ENCODE measurements at regions not wholly inside any gene's neighbourhood (a gene's known extent, or its start where the extent isn't known, plus 50 kb on each side); places are given as distances from the start of the nearest gene placed in this dataset.

DNA sequence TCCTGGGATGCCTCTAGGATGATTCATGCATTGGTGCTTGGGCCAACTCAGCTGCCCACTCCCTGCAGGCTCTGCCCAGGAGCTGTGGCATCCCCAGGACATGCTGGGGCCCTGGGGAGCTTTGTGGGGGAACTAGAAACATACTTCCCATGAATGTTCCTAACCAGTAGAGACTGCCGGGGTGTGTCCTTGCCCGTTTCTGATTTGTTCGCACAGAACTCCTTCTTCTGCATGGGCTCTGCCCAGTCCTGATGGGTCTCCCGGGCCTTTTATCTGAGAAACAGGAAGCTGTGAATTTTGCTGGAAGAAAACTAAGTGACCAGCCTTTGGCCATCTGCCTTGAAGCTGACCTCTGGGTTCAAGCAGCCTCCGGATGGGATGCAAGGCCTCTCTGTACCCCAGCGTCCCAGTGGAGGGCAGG lies 71.6 kb upstream of the RNU6ATAC start:
- TF ChIP-seq, protein P1, sequence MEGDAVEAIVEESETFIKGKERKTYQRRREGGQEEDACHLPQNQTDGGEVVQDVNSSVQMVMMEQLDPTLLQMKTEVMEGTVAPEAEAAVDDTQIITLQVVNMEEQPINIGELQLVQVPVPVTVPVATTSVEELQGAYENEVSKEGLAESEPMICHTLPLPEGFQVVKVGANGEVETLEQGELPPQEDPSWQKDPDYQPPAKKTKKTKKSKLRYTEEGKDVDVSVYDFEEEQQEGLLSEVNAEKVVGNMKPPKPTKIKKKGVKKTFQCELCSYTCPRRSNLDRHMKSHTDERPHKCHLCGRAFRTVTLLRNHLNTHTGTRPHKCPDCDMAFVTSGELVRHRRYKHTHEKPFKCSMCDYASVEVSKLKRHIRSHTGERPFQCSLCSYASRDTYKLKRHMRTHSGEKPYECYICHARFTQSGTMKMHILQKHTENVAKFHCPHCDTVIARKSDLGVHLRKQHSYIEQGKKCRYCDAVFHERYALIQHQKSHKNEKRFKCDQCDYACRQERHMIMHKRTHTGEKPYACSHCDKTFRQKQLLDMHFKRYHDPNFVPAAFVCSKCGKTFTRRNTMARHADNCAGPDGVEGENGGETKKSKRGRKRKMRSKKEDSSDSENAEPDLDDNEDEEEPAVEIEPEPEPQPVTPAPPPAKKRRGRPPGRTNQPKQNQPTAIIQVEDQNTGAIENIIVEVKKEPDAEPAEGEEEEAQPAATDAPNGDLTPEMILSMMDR (IDR thresholded peaks at IDR 0.05): no peak
- Histone ChIP-seq H3K4me3 (ENCODE audit: low read length) (no peak overlapping the region), H3K27ac (ENCODE audit: low read depth in 1 of 2, low read length in 2 of 2) (no peak overlapping the region), H3K27me3 (ENCODE audit: control insufficient read depth in 1 of 2, insufficient read depth in 2 of 2, low read length in 2 of 2) (no peaks in the 10 kb centered on the region), H3K4me1 (ENCODE audit: insufficient read depth, low read length) (no peaks in the 10 kb centered on the region), H3K9me3 (ENCODE audit: control insufficient read depth in 1 of 2, insufficient read depth in 1 of 2, low read length in 2 of 2) (peaks cover 0 to 6% of the 10 kb centered on the region in 2 experiments), H3K36me3 (ENCODE audit: insufficient read depth, low read length) (no peaks in the 10 kb centered on the region)
- intact Hi-C loops (cut with DNase I, micrococcal nuclease): no loop called here
- CTCF ChIA-PET: no interaction called here
- Mint-ChIP-seq H3K36me3 (ENCODE audit: low read depth) (no peaks in the 10 kb centered on the region), H3K9me3 (no peaks in the 10 kb centered on the region), H3K4me3 (no peak overlapping the region), H3K27me3 (no peaks in the 10 kb centered on the region), H3K27ac (no peak overlapping the region), H3K4me1 (ENCODE audit: low read depth) (no peaks in the 10 kb centered on the region)
- no peak for ATAC-seq (ENCODE audit: poor library complexity)
- POLR2A ChIA-PET: no interaction called here
- no peak for DNase-seq

DNA sequence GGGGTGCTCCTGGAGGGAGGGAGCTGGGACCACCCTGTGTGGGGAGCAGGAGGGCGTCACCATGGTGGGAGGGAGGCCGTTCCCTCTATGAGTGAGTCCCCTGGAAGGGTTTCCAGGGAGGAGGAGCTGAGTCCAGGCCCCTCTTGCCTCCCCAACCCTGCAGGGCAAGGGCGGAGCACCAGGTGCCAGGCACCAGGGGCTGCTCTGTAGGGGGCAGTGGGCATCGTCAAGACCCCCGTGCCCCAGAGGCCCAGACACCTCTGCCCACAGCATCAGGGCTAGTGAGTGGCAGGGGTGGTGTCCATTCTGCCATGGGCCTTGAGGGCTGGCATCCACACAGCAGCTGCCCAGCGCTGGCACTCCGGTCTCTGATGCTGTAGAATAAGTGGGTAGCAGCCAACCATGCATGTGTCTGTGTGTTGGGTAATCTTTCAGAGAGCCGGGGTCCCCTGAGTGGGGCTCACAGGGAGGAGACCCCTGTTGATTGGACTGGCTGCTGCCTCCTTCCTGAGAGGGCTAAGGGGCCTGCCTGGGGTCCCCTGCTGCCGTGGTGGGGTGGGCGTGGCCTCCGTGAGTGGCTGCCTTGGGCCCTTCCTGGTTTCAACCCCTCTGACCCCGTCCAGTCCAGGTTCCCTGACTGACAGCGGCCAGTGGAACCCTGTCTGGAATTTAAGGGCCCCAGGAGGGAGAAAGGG lies 72.7 kb upstream of the RNU6ATAC start:
- DNase-seq: no peak
- no peaks in the 10 kb centered on the region for H3K36me3 Mint-ChIP-seq (ENCODE audit: low read depth)
- H3K4me3 Mint-ChIP-seq: no peak overlapping the region
- Histone ChIP-seq H3K27ac (ENCODE audit: low read depth in 1 of 2, low read length in 2 of 2) (no peak overlapping the region), H3K4me1 (ENCODE audit: insufficient read depth, low read length) (no peaks in the 10 kb centered on the region), H3K9me3 (ENCODE audit: control insufficient read depth in 1 of 2, insufficient read depth in 1 of 2, low read length in 2 of 2) (peaks cover 0 to 6% of the 10 kb centered on the region in 2 experiments), H3K4me3 (ENCODE audit: low read length) (no peak overlapping the region), H3K36me3 (ENCODE audit: insufficient read depth, low read length) (no peaks in the 10 kb centered on the region), H3K27me3 (ENCODE audit: control insufficient read depth in 1 of 2, insufficient read depth in 2 of 2, low read length in 2 of 2) (no peaks in the 10 kb centered on the region)
- no peak for ATAC-seq (ENCODE audit: poor library complexity)
- no peaks in the 10 kb centered on the region for H3K4me1 Mint-ChIP-seq (ENCODE audit: low read depth)
- no peak overlapping the region for H3K27ac Mint-ChIP-seq
- CTCF ChIA-PET: no interaction called here
- intact Hi-C loops (cut with DNase I, micrococcal nuclease): no loop called here
- TF ChIP-seq, protein P1 (IDR thresholded peaks at IDR 0.05): no peak
- POLR2A ChIA-PET: no interaction called here
- no peaks in the 10 kb centered on the region for H3K9me3 Mint-ChIP-seq
- no peaks in the 10 kb centered on the region for H3K27me3 Mint-ChIP-seq

DNA sequence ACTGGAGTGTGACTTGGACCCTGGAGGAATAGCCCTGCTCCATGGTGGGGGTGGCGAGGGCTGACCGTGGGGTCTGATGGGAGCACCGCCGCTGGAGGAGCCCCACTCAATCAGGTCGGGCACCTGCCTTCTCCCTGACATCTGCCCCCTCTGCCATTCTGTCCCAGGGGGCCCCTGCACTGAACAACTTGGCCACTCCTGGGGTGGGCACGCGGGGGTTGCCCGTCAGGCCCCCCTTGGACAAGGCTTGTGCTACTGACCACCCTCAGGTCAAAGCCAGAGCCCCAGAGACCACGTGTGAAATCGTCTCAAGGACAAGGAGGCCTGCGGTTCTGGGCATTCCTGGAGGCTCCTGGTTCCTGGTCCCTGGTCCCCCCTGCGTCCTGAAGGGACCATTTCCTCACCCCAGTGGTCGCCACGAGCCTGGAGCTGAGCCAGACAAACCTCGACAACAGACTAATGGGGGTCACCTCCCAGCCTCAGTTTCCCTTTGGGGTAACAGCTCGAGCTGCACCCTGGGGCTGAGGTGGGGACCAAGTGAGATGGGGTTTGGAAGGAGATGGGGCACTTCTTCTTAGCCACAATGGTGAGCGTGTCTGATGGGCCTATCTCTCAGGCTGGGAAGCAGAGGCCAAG lies 73.4 kb upstream of the RNU6ATAC start:
- POLR2A ChIA-PET: no interaction called here
- peaks cover 5% of the 10 kb centered on the region for H3K4me1 Mint-ChIP-seq (ENCODE audit: low read depth)
- intact Hi-C loops (cut with DNase I, micrococcal nuclease): no loop called here

More for the DNA sequence above, 73.4 kb upstream of the RNU6ATAC start:
- no peaks in the 10 kb centered on the region for H3K4me1 ChIP-seq (ENCODE audit: insufficient read depth, low read length)
- no peak overlapping the region for H3K27ac ChIP-seq (ENCODE audit: low read depth in 1 of 2, low read length in 2 of 2)
- CTCF ChIA-PET: no interaction called here
- H3K9me3 Mint-ChIP-seq: no peaks in the 10 kb centered on the region
- no peaks in the 10 kb centered on the region for H3K36me3 Mint-ChIP-seq (ENCODE audit: low read depth)
- H3K27me3 ChIP-seq (ENCODE audit: control insufficient read depth in 1 of 2, insufficient read depth in 2 of 2, low read length in 2 of 2): no peaks in the 10 kb centered on the region
- H3K36me3 ChIP-seq (ENCODE audit: insufficient read depth, low read length): no peaks in the 10 kb centered on the region
- no peaks in the 10 kb centered on the region for H3K27me3 Mint-ChIP-seq
- DNase-seq: no peak
- H3K4me3 ChIP-seq (ENCODE audit: low read length): no peak overlapping the region
- H3K4me3 Mint-ChIP-seq: no peak overlapping the region
- H3K27ac Mint-ChIP-seq: no peak overlapping the region
- H3K9me3 ChIP-seq (ENCODE audit: control insufficient read depth in 1 of 2, insufficient read depth in 1 of 2, low read length in 2 of 2): peaks cover 0 to 6% of the 10 kb centered on the region in 2 experiments
- ATAC-seq (ENCODE audit: poor library complexity): no peak
- TF ChIP-seq, protein P1 (IDR thresholded peaks at IDR 0.05): no peak

Data from CD4-positive, alpha-beta T cell (primary cell).